Right atrium auricular region (tissue), 2 donors: ENCODE measurements at regions not wholly inside any gene's neighbourhood (a gene's known extent, or its start where the extent isn't known, plus 50 kb on each side); places are given as distances from the start of the nearest gene placed in this dataset.

Source experiments
- DNase-seq: peaks from one replicate; pipeline ENCODE4 v3.0.0-alpha.2; 2019; ENCODE audit warnings: low spot score
- H3K27ac ChIP-seq, 2 donors: fragments of 200-600 bp; sonication (generic); 1 replicate in 1 of 2; 2 replicates in 1 of 2; pipeline ENCODE4 v1.5.1; 2016 to 2019
- H3K27me3 ChIP-seq, 2 donors: fragments of 200-600 bp; sonication (generic); one replicate each; pipeline versions ENCODE4 v1.5.1 to v1.6.0; 2017 to 2019
- H3K36me3 ChIP-seq: fragments of 200-600 bp; sonication (generic); one replicate; pipeline ENCODE4 v1.5.1; 2016
- H3K4me1 ChIP-seq, 2 donors: fragments of 200-600 bp; sonication (generic); one replicate each; pipeline versions ENCODE4 v1.5.1 to v1.6.0; 2017 to 2019
- H3K4me3 ChIP-seq, 2 donors: fragments of 200-600 bp; sonication (generic); 1 replicate in 1 of 2; 2 replicates in 1 of 2; pipeline ENCODE4 v1.5.1; 2017 to 2019; ENCODE audit warnings: mild to moderate bottlenecking in 1 of 2, moderate library complexity in 1 of 2
- H3K9me3 ChIP-seq, 2 donors: fragments of 200-600 bp; sonication (generic); one replicate each; pipeline ENCODE4 v1.5.1; 2019
- CTCF ChIP-seq, 2 donors: fragments of 200-600 bp; sonication (generic); IDR thresholded peaks; one replicate each; pipeline ENCODE4 v1.5.1; 2019; ENCODE audit warnings: antibody characterized with exemption in 2 of 2

GRCh38 chr7:404812-405488, 114.7 kb downstream of the PDGFA start:
- Histone ChIP-seq H3K27ac (no peak overlapping the region), H3K36me3 (no peaks in the 10 kb centered on the region), H3K4me3 (no peak overlapping the region), H3K4me1 (no peaks in the 10 kb centered on the region), H3K9me3 (peaks cover 0 to 3% of the 10 kb centered on the region in 2 donors), H3K27me3 (peaks cover 0 to 3% of the 10 kb centered on the region in 2 donors)
- TF ChIP-seq CTCF (IDR thresholded peaks at IDR 0.05), result no peak
- no peak for DNase-seq

DNA sequence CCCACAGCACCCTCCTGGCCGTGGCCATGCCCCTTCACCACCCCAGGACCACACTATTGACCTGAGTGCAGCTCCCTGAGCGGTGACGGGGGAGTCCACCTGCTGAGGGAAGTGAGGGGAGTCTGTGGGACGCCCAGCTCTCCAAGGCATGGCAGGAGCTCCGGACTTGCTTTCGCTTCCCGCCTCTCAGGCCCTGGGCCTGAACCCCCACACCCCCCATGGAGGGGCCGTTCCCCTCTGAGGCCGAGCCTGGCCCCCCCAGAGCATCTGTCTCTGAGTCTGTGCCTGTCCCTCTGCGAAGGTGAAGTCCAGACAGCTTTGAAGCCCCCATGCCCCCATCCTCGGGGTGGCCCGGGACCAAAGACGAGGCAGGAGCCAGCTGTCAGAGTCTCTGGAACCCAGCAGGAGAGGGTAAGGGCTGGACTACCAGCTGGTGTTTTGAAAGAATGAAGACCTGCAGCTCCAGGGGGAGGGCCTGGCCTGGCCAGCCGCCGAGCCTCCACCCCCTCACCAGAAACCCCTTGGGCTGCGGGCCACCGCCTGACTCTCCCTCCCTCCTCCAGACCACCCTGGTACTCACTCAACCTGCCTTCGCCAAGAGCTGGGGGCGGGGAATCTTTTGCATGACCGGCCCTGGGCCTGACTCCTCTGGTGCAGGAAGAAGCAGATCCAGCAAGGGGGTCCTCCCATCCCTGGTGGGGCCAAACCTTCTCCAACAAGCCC, 114.0 kb downstream of the PDGFA start:
- DNase-seq, result no peak
- Histone ChIP-seq H3K9me3 (no peaks in the 10 kb centered on the region), H3K4me1 (no peaks in the 10 kb centered on the region), H3K4me3 (no peak overlapping the region), H3K27me3 (peaks cover 0 to 3% of the 10 kb centered on the region in 2 donors), H3K27ac (no peak overlapping the region), H3K36me3 (no peaks in the 10 kb centered on the region)
- TF ChIP-seq CTCF (IDR thresholded peaks at IDR 0.05), result no peak

DNA sequence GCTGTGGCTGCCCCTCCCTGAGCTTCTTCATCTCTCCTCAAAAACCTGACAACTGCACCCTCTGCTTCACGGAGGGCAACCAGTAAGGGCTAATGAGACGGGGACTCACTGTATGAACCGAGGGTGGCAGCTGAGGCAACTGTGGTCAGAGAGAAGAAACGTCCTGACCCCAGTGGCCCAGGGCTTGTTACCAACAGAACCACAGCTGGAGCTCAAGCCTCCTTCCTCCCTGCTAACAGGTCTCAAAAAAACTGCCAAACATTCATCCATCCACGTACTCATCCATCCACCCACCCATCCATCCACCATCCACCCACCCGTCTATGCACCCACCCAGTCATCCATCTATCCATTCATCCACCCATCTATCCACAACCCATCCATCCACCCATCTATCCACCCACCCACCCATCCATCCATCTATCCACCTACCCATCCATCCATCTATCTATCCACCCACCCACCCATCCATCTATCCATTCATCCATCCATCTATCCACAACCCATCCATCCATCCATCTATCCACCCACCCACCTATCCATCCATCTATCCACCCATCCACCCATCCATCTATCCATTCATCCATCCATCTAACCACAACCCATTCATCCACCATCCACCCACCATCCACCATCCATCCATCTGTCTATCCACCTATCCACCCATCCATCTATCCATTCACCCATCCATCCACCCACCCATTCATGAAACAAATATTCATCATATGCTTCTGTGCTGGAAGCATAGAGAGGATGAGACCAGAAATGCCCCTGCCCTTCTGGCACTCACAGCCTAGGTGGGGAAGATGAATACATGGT, 111.7 kb downstream of the PDGFA start:
- H3K36me3 ChIP-seq, result no peaks in the 10 kb centered on the region
- H3K27ac ChIP-seq, result no peak overlapping the region
- no peak overlapping the region for H3K4me3 ChIP-seq
- no peaks in the 10 kb centered on the region for H3K9me3 ChIP-seq
- no peak for TF ChIP-seq CTCF (IDR thresholded peaks at IDR 0.05)
- H3K4me1 ChIP-seq, result no peaks in the 10 kb centered on the region
- H3K27me3 ChIP-seq, result peaks cover 0 to 3% of the 10 kb centered on the region in 2 donors
- no peak for DNase-seq

GRCh38 chr7:408751-409311, 110.8 kb downstream of the PDGFA start:
- peaks cover 0 to 3% of the 10 kb centered on the region in 2 donors for H3K27me3 ChIP-seq
- H3K4me1 ChIP-seq, result no peaks in the 10 kb centered on the region
- no peak for TF ChIP-seq CTCF (IDR thresholded peaks at IDR 0.05)
- no peaks in the 10 kb centered on the region for H3K36me3 ChIP-seq
- H3K4me3 ChIP-seq, result no peak overlapping the region
- DNase-seq, result no peak
- no peak overlapping the region for H3K27ac ChIP-seq
- H3K9me3 ChIP-seq, result no peaks in the 10 kb centered on the region

DNA sequence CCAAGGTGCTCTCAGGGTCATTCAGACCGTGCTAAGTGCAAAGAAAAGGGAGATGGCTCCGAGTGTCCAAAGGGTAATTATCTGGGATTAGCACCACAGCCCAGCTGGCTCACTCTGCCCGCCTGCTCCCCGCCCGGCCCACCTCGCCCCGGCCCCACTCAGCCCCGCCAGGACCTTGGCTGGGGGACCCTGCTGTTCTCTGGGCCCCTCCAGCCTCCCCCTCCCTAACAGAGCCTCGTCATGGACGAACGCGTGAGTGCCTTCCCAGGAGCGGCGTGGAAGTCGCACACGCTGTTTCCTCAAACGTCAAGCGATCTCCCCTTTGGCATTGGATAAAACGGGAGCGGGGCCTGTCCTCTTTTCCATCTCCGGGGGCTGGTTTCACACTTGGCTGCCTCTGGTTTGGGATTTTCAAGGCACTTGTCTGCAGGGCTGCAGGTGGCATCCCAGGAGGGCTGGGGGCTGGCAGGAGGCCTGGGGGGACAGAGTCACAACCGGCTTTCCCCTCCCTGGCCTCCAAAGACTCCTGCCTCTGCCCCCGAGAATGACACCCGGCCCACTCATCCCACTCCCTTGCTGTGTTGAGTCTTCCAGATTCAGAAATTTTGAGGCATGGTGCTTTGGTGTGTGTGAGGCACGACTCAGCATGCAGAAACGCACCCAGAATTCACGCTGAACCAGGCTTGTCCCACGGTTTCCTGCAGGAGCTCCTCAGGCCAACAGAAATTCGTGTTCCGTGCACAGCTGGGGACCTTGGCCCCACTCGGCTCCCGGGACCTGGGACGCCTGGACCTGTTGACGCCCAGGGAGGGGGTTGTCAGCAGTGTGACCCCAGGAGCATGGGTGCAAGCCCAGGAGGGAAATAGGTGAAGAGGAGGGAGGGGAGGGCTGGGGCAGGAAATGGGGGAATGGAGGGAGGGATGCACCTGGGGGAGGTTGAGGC, 110.0 kb downstream of the PDGFA start:
- Histone ChIP-seq H3K36me3 (no peaks in the 10 kb centered on the region), H3K4me1 (no peaks in the 10 kb centered on the region), H3K27me3 (peaks cover 0 to 3% of the 10 kb centered on the region in 2 donors), H3K9me3 (no peaks in the 10 kb centered on the region), H3K4me3 (no peak overlapping the region), H3K27ac (no peak overlapping the region)
- no peak for TF ChIP-seq CTCF (IDR thresholded peaks at IDR 0.05)
- no peak for DNase-seq
